H1 (cell line): ENCODE measurements at regions not wholly inside any gene's neighbourhood (a gene's known extent, or its start where the extent isn't known, plus 50 kb on each side); places are given as distances from the start of the nearest gene placed in this dataset.

ENCODE experiments used
- CBX5 ChIP-seq: fragments of 300-800, 300-1000 bp; sonication (generic); IDR thresholded peaks from 2 replicates; pipeline ENCODE4 v1.7.1; 2016; ENCODE audit warnings: antibody characterized with exemption, low read length, low read depth
- HDAC2 ChIP-seq, 2 experiments: fragments of 300-600 bp in 1 of 2; sonication (generic) in 1 of 2; IDR thresholded peaks; 2 replicates each; pipeline ENCODE4 v1.6.1; 2011 to 2012; ENCODE audit warnings: low read depth in 2 of 2, low read length in 2 of 2, mild to moderate bottlenecking in 2 of 2, moderate library complexity in 2 of 2, borderline replicate concordance in 1 of 2, inconsistent platforms in 1 of 2
- SP1 ChIP-seq: IDR thresholded peaks from 2 replicates; pipeline ENCODE4 v1.6.1; 2011; ENCODE audit warnings: low read depth, low read length
- SP2 ChIP-seq: IDR thresholded peaks from 2 replicates; pipeline ENCODE4 v1.6.1; 2012; ENCODE audit warnings: mild to moderate bottlenecking, low read length, inconsistent platforms
- TEAD4 ChIP-seq: IDR thresholded peaks from 2 replicates; pipeline ENCODE4 v1.6.1; 2012; ENCODE audit warnings: low read depth, low read length, inconsistent platforms, mixed read lengths
- TF ChIP-seq, protein P1 (sequence below): IDR thresholded peaks from 2 replicates; pipeline ENCODE4 v1.6.1; 2012; ENCODE audit warnings: inconsistent platforms

- TF ChIP-seq, protein P1, sequence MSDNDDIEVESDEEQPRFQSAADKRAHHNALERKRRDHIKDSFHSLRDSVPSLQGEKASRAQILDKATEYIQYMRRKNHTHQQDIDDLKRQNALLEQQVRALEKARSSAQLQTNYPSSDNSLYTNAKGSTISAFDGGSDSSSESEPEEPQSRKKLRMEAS, result no peak
- TF ChIP-seq HDAC2 (IDR thresholded peaks at IDR 0.05; ENCODE audit: borderline replicate concordance in 1 of 2, low read depth in 2 of 2, low read length in 2 of 2), result no peak
- TF ChIP-seq CBX5, result no peak
- TF ChIP-seq SP2, result no peak
- TF ChIP-seq TEAD4, result no peak
- TF ChIP-seq SP1, result no peak
Measured at GRCh38 chr3:162605651-162606204, 1109.1 kb downstream of the OTOL1 start (continued).
